Neuronal stem cell (in vitro differentiated cells): ENCODE measurements at regions not wholly inside any gene's neighbourhood (a gene's known extent, or its start where the extent isn't known, plus 50 kb on each side); places are given as distances from the start of the nearest gene placed in this dataset.

ENCODE experiments used
- DNase-seq: peaks from one replicate; pipeline ENCODE4 v3.0.0-alpha.2; 2013; ENCODE audit warnings: low spot score
- H2AFZ ChIP-seq: one replicate; pipeline ENCODE4 v1.6.1; 2013; ENCODE audit warnings: mild to moderate bottlenecking, low read length, inconsistent platforms
- H2AK5ac ChIP-seq: 2 replicates; pipeline ENCODE4 v1.6.1; 2013; ENCODE audit warnings: low read depth, mild to moderate bottlenecking, inconsistent platforms, low read length, moderate library complexity, mixed read lengths
- H2BK120ac ChIP-seq: 2 replicates; pipeline ENCODE4 v1.6.1; 2013; ENCODE audit warnings: low read depth, mild to moderate bottlenecking, inconsistent platforms, low read length, moderate library complexity, mixed read lengths
- H2BK12ac ChIP-seq: one replicate; pipeline ENCODE4 v1.6.1; 2013; ENCODE audit warnings: low read length, inconsistent platforms
- H2BK15ac ChIP-seq: 2 replicates; pipeline ENCODE4 v1.6.1; 2013; ENCODE audit warnings: mild to moderate bottlenecking, low read length, inconsistent platforms, mixed read lengths
- H2BK5ac ChIP-seq: one replicate; pipeline ENCODE4 v1.6.1; 2013; ENCODE audit warnings: inconsistent platforms, mild to moderate bottlenecking, low read length, moderate library complexity
- H3K14ac ChIP-seq: one replicate; pipeline ENCODE4 v1.6.1; 2013; ENCODE audit warnings: low read length, inconsistent platforms
- H3K18ac ChIP-seq: 2 replicates; pipeline ENCODE4 v1.6.1; 2013; ENCODE audit warnings: low read length, inconsistent platforms
- H3K23ac ChIP-seq: 2 replicates; pipeline ENCODE4 v1.6.1; 2013; ENCODE audit warnings: low read depth, mild to moderate bottlenecking, mixed read lengths, low read length, inconsistent platforms; ENCODE audit not compliant: poor library complexity
- H3K27ac ChIP-seq: replicated peaks from 3 replicates; pipeline ENCODE4 v1.5.1; 2013; ENCODE audit warnings: low read length, inconsistent platforms
- H3K27me3 ChIP-seq, 3 experiments: 2 replicates each; pipeline ENCODE4 v1.6.1; 2013; ENCODE audit warnings: low read length in 3 of 3, mild to moderate bottlenecking in 2 of 3, inconsistent platforms in 1 of 3, low read depth in 1 of 3, mixed read lengths in 1 of 3, moderate library complexity in 1 of 3; ENCODE audit not compliant: control insufficient read depth in 3 of 3, insufficient read depth in 3 of 3
- H3K36me3 ChIP-seq, 2 donors: replicated peaks in 1 of 2; 2 replicates each; pipeline ENCODE4 v1.6.1; 2013; ENCODE audit warnings: low read length in 2 of 2; ENCODE audit not compliant: control insufficient read depth in 2 of 2, insufficient read depth in 2 of 2
- H3K4ac ChIP-seq: 2 replicates; pipeline ENCODE4 v1.6.1; 2013; ENCODE audit warnings: inconsistent platforms, mild to moderate bottlenecking, low read length, moderate library complexity
- H3K4me1 ChIP-seq, 2 donors: 1 replicate in 1 of 2; 2 replicates in 1 of 2; pipeline ENCODE4 v1.6.1; 2013; ENCODE audit warnings: low read length in 2 of 2, low read depth in 1 of 2; ENCODE audit not compliant: control insufficient read depth in 2 of 2, insufficient read depth in 1 of 2
- H3K4me2 ChIP-seq: one replicate; pipeline ENCODE4 v1.6.1; 2013; ENCODE audit warnings: mild to moderate bottlenecking, low read length, inconsistent platforms; ENCODE audit not compliant: insufficient read depth, poor library complexity, severe bottlenecking
- H3K4me3 ChIP-seq, 2 donors: 2 replicates each; pipeline ENCODE4 v1.5.1; 2013; ENCODE audit warnings: low read length in 2 of 2, mild to moderate bottlenecking in 2 of 2, inconsistent platforms in 1 of 2, moderate library complexity in 1 of 2
- H3K79me1 ChIP-seq: one replicate; pipeline ENCODE4 v1.6.1; 2013; ENCODE audit warnings: low read depth, mild to moderate bottlenecking, inconsistent platforms, low read length, moderate library complexity
- H3K9ac ChIP-seq: one replicate; pipeline ENCODE4 v1.6.1; 2013; ENCODE audit warnings: mild to moderate bottlenecking, low read depth, low read length, inconsistent platforms; ENCODE audit not compliant: poor library complexity
- H3K9me3 ChIP-seq, 2 donors: replicated peaks in 1 of 2; 2 replicates each; pipeline versions ENCODE3 to v1.6.1; 2013; ENCODE audit warnings: low read length in 2 of 2, mild to moderate bottlenecking in 2 of 2, inconsistent platforms in 1 of 2, low read depth in 1 of 2, mixed read lengths in 1 of 2, moderate library complexity in 1 of 2; ENCODE audit not compliant: control insufficient read depth in 2 of 2, insufficient read depth in 1 of 2
- H4K8ac ChIP-seq: one replicate; pipeline ENCODE4 v1.6.1; 2013; ENCODE audit warnings: low read depth, mild to moderate bottlenecking, inconsistent platforms, low read length, moderate library complexity
- H4K91ac ChIP-seq: one replicate; pipeline ENCODE4 v1.6.1; 2013; ENCODE audit warnings: low read length, low read depth, mild to moderate bottlenecking, inconsistent platforms; ENCODE audit not compliant: poor library complexity
- WGBS, 2 donors: extraction: QIAGEN DNeasy Blood & Tissue Kit; methylation state at CpG; one replicate each; pipeline ENCODE4 v1.1.7; 2013; ENCODE audit warnings: missing lambda C conversion rate in 2 of 2, mixed read lengths in 1 of 2; ENCODE audit not compliant: insufficient read length in 2 of 2, insufficient replicate concordance in 1 of 2; ENCODE audit errors: extremely low coverage in 2 of 2; 5-methylcytosine and 5-hydroxymethylcytosine counted together

- Histone ChIP-seq H3K4me3 (no peak overlapping the region), H3K23ac (no peak overlapping the region), H3K79me1 (no peaks in the 10 kb centered on the region), H2BK12ac (no peak overlapping the region), H4K91ac (no peak overlapping the region), H2AK5ac (no peak overlapping the region), H3K4me2 (no peak overlapping the region), H2BK15ac (no peak overlapping the region), H3K9ac (no peak overlapping the region), H3K14ac (no peak overlapping the region), H3K36me3 (peaks cover 0 to 1% of the 10 kb centered on the region in 2 donors), H3K27ac (no peak overlapping the region), H3K4me1 (no peaks in the 10 kb centered on the region), H4K8ac (no peak overlapping the region), H3K27me3 (no peaks in the 10 kb centered on the region), H3K4ac (no peak overlapping the region), H3K18ac (no peak overlapping the region), H2BK5ac (no peak overlapping the region), H2BK120ac (no peak overlapping the region), H2AFZ (no peak overlapping the region), H3K9me3 (peaks cover 0 to 2% of the 10 kb centered on the region in 2 donors)
- DNase-seq = no peak
Measured at GRCh38 chr6:51137777-51138176, 319.1 kb downstream of the TFAP2B start.

- no peaks in the 10 kb centered on the region for H3K27me3 ChIP-seq
- no peak overlapping the region for H3K4me3 ChIP-seq
- H4K8ac ChIP-seq = no peak overlapping the region
- WGBS, 2 donors = no CpG with 5 or more reads among the region's 3 CpGs
- H2BK15ac ChIP-seq = no peak overlapping the region
- no peak overlapping the region for H3K23ac ChIP-seq
- H3K4ac ChIP-seq = no peak overlapping the region
- DNase-seq = no peak
- H3K4me1 ChIP-seq = no peaks in the 10 kb centered on the region
- H3K27ac ChIP-seq = no peak overlapping the region
- no peak overlapping the region for H4K91ac ChIP-seq
- H3K9me3 ChIP-seq = peaks cover 0 to 2% of the 10 kb centered on the region in 2 donors
- peaks cover 0 to 1% of the 10 kb centered on the region in 2 donors for H3K36me3 ChIP-seq
- H3K18ac ChIP-seq = no peak overlapping the region
- no peak overlapping the region for H3K4me2 ChIP-seq
- H3K9ac ChIP-seq = no peak overlapping the region
- H2BK120ac ChIP-seq = no peak overlapping the region
- H3K79me1 ChIP-seq = no peaks in the 10 kb centered on the region
- H2AK5ac ChIP-seq = no peak overlapping the region
- H2BK5ac ChIP-seq = no peak overlapping the region
- H2AFZ ChIP-seq = no peak overlapping the region
- H2BK12ac ChIP-seq = no peak overlapping the region
- no peak overlapping the region for H3K14ac ChIP-seq
Measured at GRCh38 chr6:51139950-51140385, 321.3 kb downstream of the TFAP2B start.

- no CpG with 5 or more reads among the region's 2 CpGs for WGBS, 2 donors
Measured at GRCh38 chr6:51141080-51141479, 322.4 kb downstream of the TFAP2B start.

GRCh38 chr6:51147756-51148155 is 329.1 kb downstream of the TFAP2B start:
- Histone ChIP-seq H3K4ac (no peak overlapping the region), H3K4me3 (no peak overlapping the region), H2AK5ac (no peak overlapping the region), H4K8ac (no peak overlapping the region), H3K18ac (no peak overlapping the region), H3K14ac (no peak overlapping the region), H3K36me3 (no peaks in the 10 kb centered on the region), H3K4me1 (no peaks in the 10 kb centered on the region), H2AFZ (peak overlapping the region; percentile 5), H2BK5ac (no peak overlapping the region), H3K9me3 (no peaks in the 10 kb centered on the region), H3K27ac (no peak overlapping the region), H3K27me3 (no peaks in the 10 kb centered on the region), H3K9ac (no peak overlapping the region), H3K23ac (no peak overlapping the region), H3K4me2 (no peak overlapping the region), H2BK120ac (no peak overlapping the region), H4K91ac (no peak overlapping the region), H2BK15ac (no peak overlapping the region), H3K79me1 (no peaks in the 10 kb centered on the region), H2BK12ac (no peak overlapping the region)
- no peak for DNase-seq
- no CpG with 5 or more reads among the region's 3 CpGs for WGBS, 2 donors

More at GRCh38 chr6:51141080-51141479, 322.4 kb downstream of the TFAP2B start:
- Histone ChIP-seq H2BK15ac (no peak overlapping the region), H2AFZ (no peak overlapping the region), H3K9ac (no peak overlapping the region), H3K9me3 (peaks cover 0 to 2% of the 10 kb centered on the region in 2 donors), H2BK5ac (no peak overlapping the region), H3K36me3 (peaks cover 0 to 1% of the 10 kb centered on the region in 2 donors), H3K4me2 (no peak overlapping the region), H2BK120ac (no peak overlapping the region), H2AK5ac (no peak overlapping the region), H3K4ac (no peak overlapping the region), H3K14ac (no peak overlapping the region), H4K8ac (no peak overlapping the region), H2BK12ac (no peak overlapping the region), H3K18ac (no peak overlapping the region), H3K27me3 (no peaks in the 10 kb centered on the region), H3K4me1 (no peaks in the 10 kb centered on the region), H3K4me3 (no peak overlapping the region), H3K79me1 (no peaks in the 10 kb centered on the region), H3K23ac (no peak overlapping the region), H3K27ac (no peak overlapping the region), H4K91ac (no peak overlapping the region)
- DNase-seq = no peak
